22Rv1 (cell line): ENCODE measurements at regions not wholly inside any gene's neighbourhood (a gene's known extent, or its start where the extent isn't known, plus 50 kb on each side); places are given as distances from the start of the nearest gene placed in this dataset.

ENCODE experiments used
- H3K27ac ChIP-seq: fragments of 450-650 bp; 2 replicates; pipeline ENCODE4 v1.5.1; 2017
- CTCF ChIP-seq: fragments of 450-650 bp; IDR thresholded peaks from 2 replicates; pipeline ENCODE4 v1.5.1; 2017; ENCODE audit warnings: mild to moderate bottlenecking
- ZFX ChIP-seq: fragments of 450-650 bp; IDR thresholded peaks from 2 replicates; pipeline ENCODE4 v1.6.1; 2017; ENCODE audit warnings: antibody characterized with exemption, borderline replicate concordance

- H3K27ac ChIP-seq, result peak overlapping the region; percentile 44
- TF ChIP-seq ZFX (no peak), CTCF (no peak)
These were observed 449.8 kb downstream of the ARHGEF28 start for GRCh38 chr5:74075501-74076484.

- H3K27ac ChIP-seq, result no peak overlapping the region
- TF ChIP-seq CTCF (no peak), ZFX (no peak)
These were observed 448.1 kb downstream of the ARHGEF28 start for GRCh38 chr5:74074111-74074510.

- TF ChIP-seq CTCF (no peak), ZFX (no peak)
- H3K27ac ChIP-seq, result no peak overlapping the region
These were observed 447.3 kb downstream of the ARHGEF28 start for GRCh38 chr5:74073257-74073656.

GRCh38 chr5:74072646-74073045 is 446.6 kb downstream of the ARHGEF28 start:
- TF ChIP-seq CTCF (no peak), ZFX (no peak)

GRCh38 chr5:74070766-74071165 is 444.8 kb downstream of the ARHGEF28 start:
- TF ChIP-seq ZFX (no peak), CTCF (no peak)
- no peak overlapping the region for H3K27ac ChIP-seq

More at GRCh38 chr5:74072646-74073045, 446.6 kb downstream of the ARHGEF28 start:
- no peak overlapping the region for H3K27ac ChIP-seq

GRCh38 chr5:74069741-74070140 is 443.7 kb downstream of the ARHGEF28 start:
- no peak for TF ChIP-seq ZFX
- no peak for TF ChIP-seq CTCF
- H3K27ac ChIP-seq, result no peak overlapping the region
